Osteocyte (in vitro differentiated cells): ENCODE measurements at regions not wholly inside any gene's neighbourhood (a gene's known extent, or its start where the extent isn't known, plus 50 kb on each side); places are given as distances from the start of the nearest gene placed in this dataset.
A peak's percentile ranks its signal among the peaks of the same experiment; 100 is the strongest.

Experiments
- DNase-seq: peaks from one replicate; pipeline ENCODE4 v3.0.0; 2021; ENCODE audit warnings: mixed read lengths; ENCODE audit not compliant: unreplicated experiment; ENCODE audit errors: extremely low spot score
- H3K27ac Mint-ChIP-seq: one replicate; pipeline ENCODE4 v1.8.0; 2021; ENCODE audit warnings: mild to moderate bottlenecking, mixed read lengths; ENCODE audit not compliant: unreplicated experiment
- H3K27me3 Mint-ChIP-seq: one replicate; pipeline ENCODE4 v1.8.0; 2021; ENCODE audit warnings: mixed read lengths; ENCODE audit not compliant: unreplicated experiment
- H3K36me3 Mint-ChIP-seq: one replicate; pipeline ENCODE4 v1.8.0; 2021; ENCODE audit warnings: mixed read lengths; ENCODE audit not compliant: unreplicated experiment
- H3K4me1 Mint-ChIP-seq: one replicate; pipeline ENCODE4 v1.8.0; 2021; ENCODE audit warnings: mixed read lengths; ENCODE audit not compliant: unreplicated experiment
- H3K4me3 Mint-ChIP-seq: one replicate; pipeline ENCODE4 v1.8.0; 2021; ENCODE audit warnings: mild to moderate bottlenecking, moderate library complexity, mixed read lengths; ENCODE audit not compliant: unreplicated experiment
- H3K9me3 Mint-ChIP-seq: one replicate; pipeline ENCODE4 v1.8.0; 2021; ENCODE audit warnings: mixed read lengths; ENCODE audit not compliant: unreplicated experiment
- TF ChIP-seq, protein P1 (sequence below): fragments of 200-600 bp; sonication (generic); IDR thresholded peaks from 2 replicates; pipeline ENCODE4 v1.5.0; 2021; ENCODE audit warnings: antibody characterized with exemption, mild to moderate bottlenecking, moderate library complexity

DNA sequence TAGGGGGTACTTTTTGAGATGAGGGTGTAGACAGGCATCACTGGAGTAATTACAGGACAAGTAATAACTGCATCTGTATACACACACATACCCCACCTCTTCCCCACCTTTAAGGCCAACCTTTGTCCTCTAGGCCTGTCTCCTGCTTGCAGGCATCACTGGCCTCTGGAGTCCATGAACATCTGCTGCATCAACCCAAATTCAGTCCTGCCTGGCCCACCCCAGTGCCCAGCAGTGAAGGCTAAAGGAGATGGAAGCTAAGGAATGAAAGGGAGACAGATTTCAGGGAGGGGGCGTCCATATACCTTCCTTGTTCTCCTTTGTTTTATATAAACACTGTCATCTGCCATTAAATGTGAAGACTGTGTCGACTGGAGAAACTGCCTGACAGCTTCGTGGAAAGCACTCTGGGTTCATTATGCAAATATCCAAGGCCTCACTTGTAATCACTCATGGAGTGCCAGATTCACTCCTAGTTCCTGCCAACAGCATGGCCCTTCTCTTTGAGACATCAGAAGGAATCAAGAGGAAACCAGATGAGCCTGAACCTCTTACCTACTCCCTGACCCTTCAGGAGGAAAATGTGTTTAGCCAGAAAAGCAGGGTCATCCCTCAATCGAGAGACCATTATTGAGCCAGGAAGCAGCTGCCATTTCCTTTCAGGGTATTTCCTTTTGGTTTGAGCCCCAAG lies 64.4 kb downstream of the SERPINA3 start:
- Mint-ChIP-seq H3K9me3 (no peaks in the 10 kb centered on the region), H3K36me3 (no peaks in the 10 kb centered on the region), H3K4me1 (peaks cover 25% of the 10 kb centered on the region), H3K27me3 (no peaks in the 10 kb centered on the region), H3K4me3 (no peak overlapping the region), H3K27ac (no peak overlapping the region)
- TF ChIP-seq, protein P1, sequence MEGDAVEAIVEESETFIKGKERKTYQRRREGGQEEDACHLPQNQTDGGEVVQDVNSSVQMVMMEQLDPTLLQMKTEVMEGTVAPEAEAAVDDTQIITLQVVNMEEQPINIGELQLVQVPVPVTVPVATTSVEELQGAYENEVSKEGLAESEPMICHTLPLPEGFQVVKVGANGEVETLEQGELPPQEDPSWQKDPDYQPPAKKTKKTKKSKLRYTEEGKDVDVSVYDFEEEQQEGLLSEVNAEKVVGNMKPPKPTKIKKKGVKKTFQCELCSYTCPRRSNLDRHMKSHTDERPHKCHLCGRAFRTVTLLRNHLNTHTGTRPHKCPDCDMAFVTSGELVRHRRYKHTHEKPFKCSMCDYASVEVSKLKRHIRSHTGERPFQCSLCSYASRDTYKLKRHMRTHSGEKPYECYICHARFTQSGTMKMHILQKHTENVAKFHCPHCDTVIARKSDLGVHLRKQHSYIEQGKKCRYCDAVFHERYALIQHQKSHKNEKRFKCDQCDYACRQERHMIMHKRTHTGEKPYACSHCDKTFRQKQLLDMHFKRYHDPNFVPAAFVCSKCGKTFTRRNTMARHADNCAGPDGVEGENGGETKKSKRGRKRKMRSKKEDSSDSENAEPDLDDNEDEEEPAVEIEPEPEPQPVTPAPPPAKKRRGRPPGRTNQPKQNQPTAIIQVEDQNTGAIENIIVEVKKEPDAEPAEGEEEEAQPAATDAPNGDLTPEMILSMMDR: no peak
- peak; percentile 60 for DNase-seq

GRCh38 chr14:94675036-94675435 lies 62.8 kb downstream of the SERPINA3 start:
- no peak overlapping the region for H3K4me3 Mint-ChIP-seq

DNA sequence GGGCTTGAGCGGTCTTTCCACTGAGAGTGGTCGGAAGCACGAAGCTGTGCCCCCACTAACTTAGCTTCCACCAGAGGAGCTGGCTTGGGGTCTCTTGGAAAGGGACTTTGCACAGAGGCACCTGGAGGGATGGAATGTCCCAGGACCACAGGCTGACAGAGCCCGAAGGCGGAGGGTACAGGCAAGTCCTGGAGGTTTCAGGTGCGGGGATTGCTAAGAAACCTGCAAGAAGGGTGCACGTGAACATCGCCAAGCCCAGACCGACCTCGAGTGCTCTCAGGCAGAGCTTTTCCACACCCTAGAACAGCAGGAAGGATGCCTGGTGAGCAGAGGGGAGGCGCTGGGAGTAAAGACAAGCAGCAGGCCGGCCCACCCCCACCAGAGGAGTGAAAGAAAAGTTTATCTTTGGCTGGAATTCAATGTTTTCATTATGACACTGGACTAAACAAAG lies 61.6 kb downstream of the SERPINA3 start:
- no peaks in the 10 kb centered on the region for H3K36me3 Mint-ChIP-seq
- DNase-seq: peak; percentile 82
- peaks cover 19% of the 10 kb centered on the region for H3K4me1 Mint-ChIP-seq
- H3K4me3 Mint-ChIP-seq: no peak overlapping the region
- TF ChIP-seq, protein P1: no peak
- H3K27me3 Mint-ChIP-seq: no peaks in the 10 kb centered on the region
- H3K27ac Mint-ChIP-seq: no peak overlapping the region
- H3K9me3 Mint-ChIP-seq: no peaks in the 10 kb centered on the region

More at GRCh38 chr14:94675036-94675435, 62.8 kb downstream of the SERPINA3 start:
- Mint-ChIP-seq H3K27ac (no peak overlapping the region), H3K9me3 (no peaks in the 10 kb centered on the region), H3K4me1 (peaks cover 19% of the 10 kb centered on the region), H3K36me3 (no peaks in the 10 kb centered on the region), H3K27me3 (no peaks in the 10 kb centered on the region)
- DNase-seq: no peak
- TF ChIP-seq, protein P1: no peak
